ENCODE measurements at regions not wholly inside any gene's neighbourhood (a gene's known extent, or its start where the extent isn't known, plus 50 kb on each side); places are given as distances from the start of the nearest gene placed in this dataset.

DNA sequence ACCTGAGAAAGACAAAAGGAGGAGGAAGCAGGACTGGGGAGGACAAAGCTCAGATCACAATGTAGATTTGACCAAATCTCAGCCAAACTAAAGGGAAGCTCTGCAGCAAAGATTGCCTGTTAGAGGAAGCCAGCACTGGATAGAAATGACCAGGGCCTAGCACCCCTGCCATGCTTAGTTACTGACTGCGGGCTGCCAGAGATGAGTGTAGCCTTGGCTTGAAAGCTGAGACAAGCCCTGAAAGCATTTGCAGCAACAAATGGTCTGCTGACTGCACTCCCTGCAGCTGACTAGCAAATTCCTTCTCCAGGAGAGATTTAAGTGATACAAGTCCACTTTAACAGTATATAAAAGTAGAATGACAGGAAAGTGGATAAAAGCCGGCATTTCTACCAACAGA, 140.9 kb upstream of the CRIM1 start:
- H3K9me3 ChIP-seq: no peaks in the 10 kb centered on the region
- H3K4me1 ChIP-seq: no peaks in the 10 kb centered on the region
- H3K27me3 ChIP-seq: no peaks in the 10 kb centered on the region
- DNase-seq: no peak
- no peaks in the 10 kb centered on the region for H3K36me3 ChIP-seq
- H3K4me3 ChIP-seq: no peak overlapping the region
- no peak for TF ChIP-seq POLR2A (IDR thresholded peaks at IDR 0.05)
- TF ChIP-seq, protein P1, sequence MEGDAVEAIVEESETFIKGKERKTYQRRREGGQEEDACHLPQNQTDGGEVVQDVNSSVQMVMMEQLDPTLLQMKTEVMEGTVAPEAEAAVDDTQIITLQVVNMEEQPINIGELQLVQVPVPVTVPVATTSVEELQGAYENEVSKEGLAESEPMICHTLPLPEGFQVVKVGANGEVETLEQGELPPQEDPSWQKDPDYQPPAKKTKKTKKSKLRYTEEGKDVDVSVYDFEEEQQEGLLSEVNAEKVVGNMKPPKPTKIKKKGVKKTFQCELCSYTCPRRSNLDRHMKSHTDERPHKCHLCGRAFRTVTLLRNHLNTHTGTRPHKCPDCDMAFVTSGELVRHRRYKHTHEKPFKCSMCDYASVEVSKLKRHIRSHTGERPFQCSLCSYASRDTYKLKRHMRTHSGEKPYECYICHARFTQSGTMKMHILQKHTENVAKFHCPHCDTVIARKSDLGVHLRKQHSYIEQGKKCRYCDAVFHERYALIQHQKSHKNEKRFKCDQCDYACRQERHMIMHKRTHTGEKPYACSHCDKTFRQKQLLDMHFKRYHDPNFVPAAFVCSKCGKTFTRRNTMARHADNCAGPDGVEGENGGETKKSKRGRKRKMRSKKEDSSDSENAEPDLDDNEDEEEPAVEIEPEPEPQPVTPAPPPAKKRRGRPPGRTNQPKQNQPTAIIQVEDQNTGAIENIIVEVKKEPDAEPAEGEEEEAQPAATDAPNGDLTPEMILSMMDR (IDR thresholded peaks at IDR 0.05): no peak
- intact Hi-C loops (cut with DNase I; ENCODE audit: low total_unique reads): no loop called here
- no peak overlapping the region for H3K27ac ChIP-seq

DNA sequence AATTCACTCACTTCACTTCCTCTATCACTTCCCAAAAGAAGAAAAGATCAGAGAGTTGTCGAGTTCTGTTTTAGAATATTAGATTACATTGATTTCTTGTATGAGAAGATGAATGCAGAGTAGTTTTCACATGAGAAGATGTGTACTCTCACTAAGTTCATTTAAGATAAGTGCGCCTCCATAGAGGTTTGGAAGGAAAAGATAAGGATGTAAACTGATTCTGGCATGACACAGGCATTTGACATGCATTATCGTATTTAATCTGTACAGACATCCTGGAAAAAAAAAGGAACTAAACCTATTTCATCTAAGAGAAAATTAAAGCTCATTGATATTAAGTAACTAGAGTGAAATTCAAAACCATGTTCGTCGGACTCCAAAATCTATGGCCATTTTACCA, 152.2 kb upstream of the CRIM1 start:
- no peaks in the 10 kb centered on the region for H3K4me1 ChIP-seq
- intact Hi-C loops (cut with DNase I; ENCODE audit: low total_unique reads): no loop called here
- H3K9me3 ChIP-seq: no peaks in the 10 kb centered on the region
- no peaks in the 10 kb centered on the region for H3K27me3 ChIP-seq
- DNase-seq: no peak
- H3K27ac ChIP-seq: no peak overlapping the region
- H3K36me3 ChIP-seq: no peaks in the 10 kb centered on the region
- TF ChIP-seq, protein P1 (IDR thresholded peaks at IDR 0.05): no peak
- TF ChIP-seq POLR2A (IDR thresholded peaks at IDR 0.05): no peak
- no peak overlapping the region for H3K4me3 ChIP-seq

DNA sequence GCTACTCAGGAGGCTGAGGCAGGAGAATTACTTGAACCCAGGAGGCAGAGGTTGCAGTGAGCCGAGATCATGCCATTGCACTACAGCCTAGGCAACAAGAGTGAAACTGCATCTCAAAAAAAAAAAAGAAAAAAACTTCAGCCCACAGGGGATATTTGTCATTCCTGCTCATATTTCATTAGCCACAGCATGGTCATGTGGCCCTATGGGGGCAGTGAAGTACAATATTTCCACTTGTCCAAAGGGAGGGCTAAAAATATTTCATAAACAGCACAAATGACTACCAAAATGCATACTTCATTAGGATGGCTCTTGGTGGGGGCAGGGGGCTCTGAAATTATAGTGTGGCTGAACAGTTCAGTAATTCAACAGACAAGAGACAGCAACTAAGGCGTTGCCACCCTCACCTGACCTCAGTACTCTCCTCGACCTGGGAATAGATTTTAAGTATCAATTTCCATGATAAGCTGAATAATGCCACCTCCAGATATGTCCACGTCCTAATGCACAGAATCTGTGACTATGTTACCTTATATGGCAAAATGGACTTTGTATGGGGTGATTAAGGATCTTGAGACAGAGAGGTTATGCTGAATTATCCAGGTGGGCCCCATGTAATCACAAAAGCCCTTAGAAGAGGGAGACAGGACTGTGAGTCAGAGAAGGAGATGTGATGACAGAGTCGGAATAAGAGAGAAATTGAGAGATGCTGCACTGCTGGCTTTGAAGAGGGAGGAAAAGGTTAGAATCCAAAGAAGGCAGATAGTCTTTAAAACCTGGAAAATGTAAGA, 158.2 kb upstream of the CRIM1 start:
- Histone ChIP-seq H3K36me3 (no peaks in the 10 kb centered on the region), H3K27ac (no peak overlapping the region), H3K4me3 (no peak overlapping the region), H3K27me3 (no peaks in the 10 kb centered on the region), H3K9me3 (no peaks in the 10 kb centered on the region), H3K4me1 (no peaks in the 10 kb centered on the region)
- DNase-seq: no peak
- intact Hi-C loops (cut with DNase I; ENCODE audit: low total_unique reads): no loop called here
- TF ChIP-seq, protein P1 (IDR thresholded peaks at IDR 0.05): no peak
- no peak for TF ChIP-seq POLR2A (IDR thresholded peaks at IDR 0.05)

DNA sequence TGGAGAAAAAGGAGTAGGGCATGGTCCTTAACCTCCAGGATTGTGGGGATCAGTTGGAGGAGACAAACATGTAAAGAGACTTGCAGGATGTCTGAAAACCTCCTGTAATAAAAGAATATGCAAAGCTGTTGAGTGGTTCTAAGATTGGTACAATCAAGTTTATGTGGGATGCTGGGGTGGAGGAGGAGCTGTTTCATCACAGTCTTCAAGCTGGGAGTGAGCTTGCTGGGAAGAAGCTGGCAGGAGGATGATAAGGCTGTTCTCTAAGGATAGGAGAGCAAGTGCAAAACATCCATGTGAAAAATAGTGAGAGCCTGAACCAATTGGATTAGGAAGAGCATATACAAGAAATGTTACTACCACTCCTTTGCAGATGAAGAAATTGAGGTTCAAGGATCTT, 161.9 kb upstream of the CRIM1 start:
- Histone ChIP-seq H3K9me3 (no peaks in the 10 kb centered on the region), H3K4me3 (no peak overlapping the region), H3K36me3 (no peaks in the 10 kb centered on the region), H3K27ac (no peak overlapping the region), H3K27me3 (no peaks in the 10 kb centered on the region), H3K4me1 (no peaks in the 10 kb centered on the region)
- TF ChIP-seq, protein P1 (IDR thresholded peaks at IDR 0.05): no peak
- TF ChIP-seq POLR2A (IDR thresholded peaks at IDR 0.05): no peak
- no peak for DNase-seq
- intact Hi-C loops (cut with DNase I; ENCODE audit: low total_unique reads): no loop called here

DNA sequence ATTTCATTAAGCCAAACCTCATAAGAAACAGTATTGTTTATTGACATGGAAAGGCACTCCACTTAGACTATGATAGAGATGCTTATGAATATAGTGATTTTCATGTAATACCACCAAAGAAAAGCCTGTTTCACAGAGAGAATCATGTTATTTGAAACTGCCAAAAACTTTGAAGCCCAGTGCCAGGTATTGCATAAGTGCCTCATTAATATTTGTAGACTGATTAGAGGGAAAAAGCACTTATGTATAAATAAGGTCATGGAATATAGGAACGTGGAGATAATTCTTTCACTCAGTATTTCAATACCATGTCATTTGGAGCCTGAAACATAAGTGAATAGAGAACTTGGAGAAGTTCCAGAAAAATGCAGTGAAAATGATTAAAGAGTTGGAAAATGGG, 162.6 kb upstream of the CRIM1 start:
- TF ChIP-seq, protein P1 (IDR thresholded peaks at IDR 0.05): no peak
- H3K36me3 ChIP-seq: no peaks in the 10 kb centered on the region
- no peak for DNase-seq
- H3K27me3 ChIP-seq: no peaks in the 10 kb centered on the region
- no peak overlapping the region for H3K4me3 ChIP-seq
- no peak overlapping the region for H3K27ac ChIP-seq
- H3K9me3 ChIP-seq: no peaks in the 10 kb centered on the region
- H3K4me1 ChIP-seq: no peaks in the 10 kb centered on the region
- intact Hi-C loops (cut with DNase I; ENCODE audit: low total_unique reads): no loop called here

All from uterus (tissue), 3 donors.